ENCODE measurements at regions not wholly inside any gene's neighbourhood (a gene's known extent, or its start where the extent isn't known, plus 50 kb on each side); places are given as distances from the start of the nearest gene placed in this dataset.

GRCh38 chr9:120009856-120010255 lies 570.1 kb downstream of the CDK5RAP2 start:
- no peak for DNase-seq (ENCODE audit: low spot score)

GRCh38 chr9:120001536-120001935 lies 578.4 kb downstream of the CDK5RAP2 start:
- no peak for DNase-seq (ENCODE audit: low spot score)

DNA sequence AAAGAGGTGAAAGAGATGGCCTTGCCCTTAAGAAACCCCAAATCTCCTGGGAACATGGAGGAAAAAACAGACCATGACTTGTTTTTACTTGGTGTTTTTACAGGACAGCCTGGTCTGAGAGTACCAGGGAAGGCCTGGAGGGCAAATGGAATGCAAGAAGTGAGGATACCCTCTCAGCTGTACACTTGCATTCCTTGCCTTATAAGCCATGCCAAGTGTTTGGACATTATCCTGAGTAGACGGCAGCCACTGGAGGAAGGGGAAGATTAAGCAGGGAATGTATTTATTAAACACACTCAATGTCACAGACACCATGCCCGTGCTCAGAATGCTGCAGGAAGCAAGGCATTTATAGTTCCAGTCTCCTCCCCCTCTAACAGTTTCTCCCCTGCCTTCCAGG lies 581.4 kb downstream of the CDK5RAP2 start:
- DNase-seq (ENCODE audit: low spot score) = peak; percentile 12

GRCh38 chr9:119991797-119992196 lies 588.2 kb downstream of the CDK5RAP2 start:
- DNase-seq (ENCODE audit: low spot score) = no peak

GRCh38 chr9:119986713-119987112 lies 593.3 kb downstream of the CDK5RAP2 start:
- no peak for DNase-seq (ENCODE audit: low spot score)

DNA sequence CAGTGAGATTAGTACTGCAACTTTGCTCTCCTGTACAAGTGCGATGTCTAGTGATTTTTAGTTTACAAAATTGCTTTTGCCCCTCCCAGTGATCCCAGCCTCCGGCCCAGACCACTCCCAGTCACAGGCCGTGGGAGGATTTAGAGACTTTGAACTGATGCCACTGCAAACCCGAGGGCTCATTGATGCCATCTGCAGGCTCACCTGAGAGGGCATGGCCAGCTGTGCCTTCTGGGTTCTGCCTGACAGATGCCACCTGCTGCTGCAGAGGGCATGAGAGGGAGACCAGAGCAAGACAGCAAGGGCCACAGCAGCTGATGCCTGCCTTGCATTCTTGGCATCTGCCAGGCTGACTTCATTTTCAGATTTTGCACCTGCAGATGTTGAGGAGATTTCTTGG lies 593.8 kb downstream of the CDK5RAP2 start:
- DNase-seq (ENCODE audit: low spot score) = no peak

DNA sequence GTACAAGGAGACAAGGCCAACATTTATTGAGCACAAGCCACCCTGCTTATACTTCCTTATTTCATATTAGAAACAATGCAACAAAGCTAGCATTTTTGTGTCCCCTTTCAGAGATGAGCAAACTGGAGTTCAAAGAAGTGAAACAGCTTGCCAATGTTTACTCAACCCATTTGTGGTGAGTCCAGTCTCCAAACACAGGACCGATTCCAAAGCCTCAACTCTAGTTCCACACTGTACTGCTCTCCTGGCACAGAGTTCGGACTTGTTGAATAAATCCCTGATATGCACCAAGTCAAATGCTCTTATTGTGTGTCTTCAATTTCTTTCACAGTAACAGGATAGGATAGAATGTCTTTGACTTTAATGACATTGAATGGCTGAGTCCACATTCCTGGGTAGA lies 604.8 kb upstream of the BRINP1 start:
- peak; percentile 14 for DNase-seq (ENCODE audit: low spot score)

- DNase-seq (ENCODE audit: low spot score) = peak; percentile 69
These were observed 599.8 kb upstream of the BRINP1 start for GRCh38 chr9:119968836-119969707.

DNA sequence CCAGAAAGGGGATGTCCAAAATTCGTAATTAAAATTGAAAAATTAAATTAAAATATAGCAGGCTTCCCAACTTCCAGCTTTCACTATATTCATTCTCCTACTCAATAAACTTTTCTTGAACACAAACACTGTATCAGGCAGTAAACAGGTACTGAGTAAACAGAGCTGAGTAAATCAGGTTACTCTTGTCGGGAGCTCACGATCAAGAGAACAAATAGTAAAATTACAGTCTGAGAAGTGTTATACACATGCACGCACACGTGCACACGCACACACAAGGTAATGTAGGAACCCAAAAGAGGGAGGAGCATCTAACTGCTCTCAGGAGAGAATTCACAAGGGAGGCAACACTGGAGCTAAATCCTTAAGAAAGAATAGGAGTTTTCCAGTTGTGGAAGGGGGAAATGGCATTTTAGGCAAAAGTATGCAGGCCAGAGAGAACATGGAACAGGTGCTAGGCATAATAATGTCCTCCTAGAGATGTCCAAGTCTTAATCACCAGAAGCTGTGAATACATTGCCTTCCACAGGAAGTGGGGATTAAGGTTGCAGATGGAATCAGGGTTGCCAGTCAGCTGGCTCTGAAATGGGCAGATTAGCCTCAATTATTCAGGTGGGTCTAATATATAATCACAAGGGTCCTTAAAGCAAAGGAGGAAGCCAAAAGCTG lies 598.8 kb upstream of the BRINP1 start:
- no peak for DNase-seq (ENCODE audit: low spot score)

DNA sequence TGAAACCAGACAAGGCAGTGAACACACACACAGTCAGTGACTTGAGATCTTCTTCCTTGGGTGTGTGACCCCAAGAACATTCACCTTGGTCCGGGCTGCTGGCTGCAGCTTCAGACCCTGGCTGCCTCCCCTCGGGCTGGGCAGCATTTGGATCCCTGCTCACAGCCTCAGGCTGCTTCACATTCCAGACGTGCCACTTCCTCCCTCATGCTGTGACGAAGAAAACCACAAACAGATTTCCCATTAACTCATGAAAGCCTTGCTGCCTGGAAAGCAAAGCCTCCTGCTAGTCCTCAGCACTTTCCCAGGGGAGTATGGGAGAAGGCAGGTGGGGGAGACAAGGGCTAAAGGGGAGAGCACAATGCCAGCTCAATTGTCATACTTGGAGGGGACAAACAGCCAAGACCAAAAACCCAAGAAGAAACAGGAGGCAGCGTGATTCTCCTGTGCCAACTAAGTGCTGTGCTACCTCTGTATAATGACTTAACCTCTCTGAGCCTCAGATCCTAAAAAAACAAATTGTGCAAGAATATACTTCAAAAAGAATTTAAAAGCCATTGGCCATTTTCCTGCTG lies 594.6 kb upstream of the BRINP1 start:
- DNase-seq (ENCODE audit: low spot score) = peak; percentile 22

DNA sequence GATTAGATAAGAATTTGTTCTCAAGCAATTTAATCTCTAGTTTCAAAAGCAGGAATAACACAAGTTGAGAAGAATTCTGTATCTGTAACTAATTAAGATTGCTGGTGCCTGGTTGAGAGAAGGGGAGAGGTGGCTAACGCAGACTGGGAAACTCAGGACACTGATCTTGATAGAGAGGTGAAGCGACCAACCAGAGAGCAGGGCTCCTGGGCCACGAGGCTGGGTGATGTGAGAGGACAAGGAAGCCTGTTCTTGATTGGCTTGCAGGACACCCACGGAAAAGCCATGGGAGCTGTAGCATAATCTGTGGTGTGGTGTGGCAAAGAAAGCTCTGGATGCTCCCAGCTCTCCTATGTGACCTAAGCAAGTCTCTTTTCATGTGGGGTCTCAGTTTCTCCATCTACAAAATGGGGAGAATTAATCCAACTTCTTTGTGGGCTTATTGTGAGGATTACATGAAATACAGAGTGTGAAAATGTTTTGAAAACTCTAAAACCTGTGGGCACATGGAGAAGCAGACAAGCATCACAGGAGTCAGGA lies 594.1 kb upstream of the BRINP1 start:
- no peak for DNase-seq (ENCODE audit: low spot score)

DNA sequence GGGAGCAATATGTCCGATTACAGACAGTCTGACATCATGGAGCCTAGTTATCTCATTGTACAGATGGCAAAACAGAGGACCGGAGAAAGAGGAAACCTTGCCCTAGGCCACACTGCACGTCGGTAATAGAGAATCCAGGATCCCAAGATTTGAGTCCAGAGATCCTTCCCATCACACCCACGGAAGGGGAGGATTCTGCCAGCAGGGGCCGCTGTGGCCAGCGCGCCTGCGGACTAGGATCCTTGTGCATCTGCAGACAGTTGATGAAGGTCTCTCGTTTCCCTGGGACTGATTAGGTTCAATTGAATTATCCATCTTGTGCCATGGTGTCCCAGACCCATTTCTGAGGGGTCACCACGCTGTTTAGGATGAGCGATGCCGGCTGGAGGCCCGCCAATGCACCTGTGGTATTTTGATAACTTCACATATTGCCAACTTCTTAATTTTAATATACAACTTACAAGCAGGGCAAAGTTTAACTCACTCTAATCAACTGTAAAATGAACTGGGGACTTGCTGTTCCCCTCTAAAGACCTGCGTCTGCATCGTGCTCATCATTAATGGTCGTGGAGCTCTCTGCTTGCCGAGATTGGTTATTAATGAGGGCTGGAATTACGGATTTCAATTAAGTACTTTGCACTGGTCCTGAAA lies 592.7 kb upstream of the BRINP1 start:
- peak; percentile 16 for DNase-seq (ENCODE audit: low spot score)

- DNase-seq (ENCODE audit: low spot score) = no peak
These were observed 590.8 kb upstream of the BRINP1 start for GRCh38 chr9:119959846-119960545.

DNA sequence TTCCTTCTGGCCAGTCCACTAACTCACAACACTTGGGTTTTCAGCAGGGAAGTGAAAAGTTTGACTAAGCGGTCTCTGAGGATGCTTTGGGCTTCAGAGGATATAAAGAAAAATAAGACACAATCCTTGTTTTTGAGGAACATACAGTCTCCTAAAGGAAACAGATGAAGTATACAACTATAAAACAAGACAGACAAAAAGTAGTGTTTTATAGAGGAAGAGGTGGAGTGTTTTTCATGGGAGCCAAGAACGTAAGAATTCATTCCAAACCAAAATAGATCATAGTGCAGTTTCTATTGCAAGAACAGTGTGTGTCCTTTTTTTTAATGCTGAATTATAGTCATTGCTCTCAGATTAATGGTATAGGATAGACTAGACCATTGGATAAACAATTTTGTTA lies 586.9 kb upstream of the BRINP1 start:
- no peak for DNase-seq (ENCODE audit: low spot score)

DNA sequence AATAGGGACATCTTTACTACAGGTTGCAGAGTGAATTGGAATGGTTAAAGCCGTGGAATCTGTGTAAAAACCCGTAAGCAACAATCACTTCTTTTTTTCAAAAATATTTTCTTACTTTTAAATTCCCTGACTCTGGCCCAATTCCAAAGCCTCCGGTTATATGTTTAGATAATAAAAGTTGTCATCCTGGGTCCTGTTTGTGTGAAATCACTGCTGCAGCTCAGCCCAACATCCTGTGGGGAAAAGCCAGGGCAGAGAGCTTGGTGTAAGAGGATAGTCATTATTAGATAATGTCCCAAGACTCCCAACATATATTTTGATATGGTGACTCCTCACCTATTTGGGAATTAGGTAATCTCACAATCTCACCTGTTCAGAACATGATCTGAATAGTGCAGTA lies 586.0 kb upstream of the BRINP1 start:
- no peak for DNase-seq (ENCODE audit: low spot score)

DNA sequence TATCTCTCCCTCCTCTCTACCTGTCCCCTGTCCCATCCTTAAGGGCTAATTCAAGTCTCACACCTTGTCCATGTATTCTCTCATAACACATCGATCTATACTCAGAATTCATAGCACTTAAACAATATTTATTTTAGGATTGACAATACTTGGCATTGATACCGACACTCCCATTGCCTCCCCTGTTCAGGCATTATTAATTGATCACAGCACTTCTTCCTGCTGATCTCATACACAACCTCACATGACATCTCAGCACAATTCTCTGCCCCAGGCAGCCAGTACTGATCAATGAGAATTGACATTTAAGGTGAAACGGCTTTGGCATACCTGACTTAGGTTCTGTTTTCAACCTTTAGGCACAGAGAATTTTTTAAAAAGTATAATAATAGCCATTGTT lies 582.4 kb upstream of the BRINP1 start:
- no peak for DNase-seq (ENCODE audit: low spot score)

GRCh38 chr9:119951090-119951489 lies 581.9 kb upstream of the BRINP1 start:
- DNase-seq (ENCODE audit: low spot score) = no peak

- no peak for DNase-seq (ENCODE audit: low spot score)
These were observed 576.5 kb upstream of the BRINP1 start for GRCh38 chr9:119945686-119946085.

GRCh38 chr9:119941091-119941490 lies 571.9 kb upstream of the BRINP1 start:
- no peak for DNase-seq (ENCODE audit: low spot score)

GRCh38 chr9:119938871-119939270 lies 569.6 kb upstream of the BRINP1 start:
- DNase-seq (ENCODE audit: low spot score) = no peak

GRCh38 chr9:119934497-119934896 lies 565.3 kb upstream of the BRINP1 start:
- DNase-seq (ENCODE audit: low spot score) = no peak

DNA sequence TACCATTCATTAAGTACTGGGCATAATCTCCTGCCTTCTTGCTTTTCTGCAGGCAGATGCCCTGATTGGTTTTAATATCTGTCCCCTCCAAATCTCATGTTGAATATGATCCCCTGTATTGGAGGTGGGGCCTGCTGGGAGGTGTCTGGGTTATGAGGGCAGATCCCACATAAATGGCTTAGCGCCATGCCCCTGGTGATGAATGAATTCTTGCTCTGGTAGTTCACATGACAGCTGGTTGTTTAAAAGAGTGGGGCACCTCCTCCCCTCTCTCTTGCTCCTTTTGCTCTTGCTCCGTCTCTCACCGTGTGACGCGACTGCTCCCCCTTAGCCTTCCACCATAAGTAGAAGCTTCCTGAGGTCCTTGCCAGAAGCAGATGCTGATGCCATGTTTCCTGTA lies 564.0 kb upstream of the BRINP1 start:
- DNase-seq (ENCODE audit: low spot score) = no peak

Data from mucosa of gallbladder (tissue), 1 donor.